Stimulated activated naive CD8-positive, alpha-beta T cell treated with anti-CD3 and anti-CD28 coated beads, Interleukin-15, amount 100 ng/mL, for 72 hours (primary cell): ENCODE measurements at regions not wholly inside any gene's neighbourhood (a gene's known extent, or its start where the extent isn't known, plus 50 kb on each side); places are given as distances from the start of the nearest gene placed in this dataset.
"Not testable (repeated sequence)": the region's sequence is repeated elsewhere in the genome, so short reads cannot be mapped to it uniquely, and the experiment has no call there.

Experiments used
- ATAC-seq: fragments of 150-1000 bp; cut with Tn5 transposase; 2 replicates; pipeline ENCODE4 v1.10.0; 2021; ENCODE audit warnings: mild to moderate bottlenecking, moderate library complexity
- DNase-seq, 2 donors: peaks; one replicate each; pipeline ENCODE4 v3.0.0; 2021 to 2022
- H3K27ac Mint-ChIP-seq, 2 donors: one replicate each; pipeline ENCODE4 v1.8.0; 2022; ENCODE audit warnings: mild to moderate bottlenecking in 2 of 2, mixed read lengths in 2 of 2, moderate library complexity in 2 of 2
- H3K27me3 Mint-ChIP-seq: one replicate; pipeline ENCODE4 v1.8.0; 2022; ENCODE audit warnings: mixed read lengths
- H3K4me1 Mint-ChIP-seq: one replicate; pipeline ENCODE4 v1.8.0; 2022; ENCODE audit warnings: mild to moderate bottlenecking, mixed read lengths
- H3K4me3 Mint-ChIP-seq, 2 donors: one replicate each; pipeline ENCODE4 v1.8.0; 2022; ENCODE audit warnings: mild to moderate bottlenecking in 2 of 2, mixed read lengths in 2 of 2, moderate library complexity in 1 of 2
- H3K9me3 Mint-ChIP-seq, 2 donors: one replicate each; pipeline ENCODE4 v1.8.0; 2022; ENCODE audit warnings: mixed read lengths in 2 of 2

DNA sequence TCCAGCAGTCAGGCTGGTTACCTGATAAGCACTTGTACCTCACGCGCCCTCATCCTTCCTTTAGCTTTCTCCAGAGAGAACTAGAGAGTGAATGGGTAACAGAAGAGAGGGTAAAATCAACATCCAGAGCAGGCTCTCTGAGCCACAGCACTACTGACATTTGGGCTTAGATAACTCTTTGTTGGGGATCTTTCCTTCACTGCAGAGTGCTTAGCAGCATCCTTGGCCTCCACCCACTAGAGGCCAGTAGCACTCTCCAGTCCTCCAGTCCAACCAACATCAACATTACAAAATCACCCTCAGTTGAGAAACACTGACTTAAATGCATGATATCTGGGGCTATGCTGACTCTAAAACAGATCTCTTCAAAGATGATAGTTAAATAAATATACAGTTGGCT lies 220.7 kb downstream of the TACR3 start:
- Mint-ChIP-seq H3K27ac (no peak overlapping the region), H3K27me3 (no peaks in the 10 kb centered on the region), H3K9me3 (peaks cover 10 to 11% of the 10 kb centered on the region in 2 donors), H3K4me1 (peaks cover 7% of the 10 kb centered on the region), H3K4me3 (no peak overlapping the region)
- ATAC-seq (no peak), DNase-seq (no peak)

DNA sequence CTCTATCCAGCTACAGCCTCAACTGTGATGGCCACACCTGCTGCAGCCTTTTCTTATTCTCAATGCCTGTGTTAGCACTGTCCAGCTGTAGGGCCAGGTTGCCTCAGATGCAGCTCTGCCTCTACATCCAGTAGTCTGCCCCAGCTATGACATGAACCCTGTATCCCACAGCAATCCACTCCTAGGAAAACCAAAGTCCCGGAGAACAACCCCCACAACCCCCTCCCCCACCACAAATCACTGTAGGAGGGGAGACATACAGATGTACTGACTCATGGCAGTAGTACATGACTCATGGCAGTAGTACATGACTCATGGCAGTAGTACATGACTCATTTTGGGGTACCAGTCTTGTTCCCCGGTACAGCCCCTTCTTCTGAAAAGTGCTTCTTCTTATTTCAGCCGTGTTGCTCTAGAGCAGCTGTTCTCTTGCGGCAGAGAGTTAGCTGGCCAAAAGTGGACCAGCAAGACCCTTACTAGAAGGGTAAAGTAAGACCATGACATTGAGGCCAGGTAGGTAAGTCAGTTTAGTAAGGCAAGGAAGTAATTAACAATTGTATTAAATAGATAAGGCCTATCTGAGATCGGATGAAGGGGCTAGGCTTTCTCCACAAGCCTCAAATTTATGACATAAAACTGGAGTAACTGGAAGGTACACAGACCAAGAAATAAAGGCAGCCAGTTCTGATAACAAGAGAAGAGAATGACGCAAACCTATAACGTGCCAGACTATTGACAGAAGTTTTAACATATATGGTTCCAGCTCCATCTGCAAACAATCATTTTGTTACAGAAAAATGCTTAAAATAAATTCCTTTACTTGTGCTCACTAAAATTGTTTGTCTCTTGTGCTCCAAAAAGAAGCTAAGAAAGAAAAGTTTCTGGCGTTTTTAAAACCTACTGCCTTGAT lies 221.4 kb downstream of the TACR3 start:
- peak in 1 of 2 donors; percentile 13 for DNase-seq
- Mint-ChIP-seq H3K27ac (no peak overlapping the region), H3K27me3 (no peaks in the 10 kb centered on the region), H3K9me3 (peaks cover 10 to 11% of the 10 kb centered on the region in 2 donors), H3K4me3 (peak overlapping the region in 1 of 2 donors; percentile 27), H3K4me1 (peaks cover 7% of the 10 kb centered on the region)
- peak; percentile 77 for ATAC-seq

DNA sequence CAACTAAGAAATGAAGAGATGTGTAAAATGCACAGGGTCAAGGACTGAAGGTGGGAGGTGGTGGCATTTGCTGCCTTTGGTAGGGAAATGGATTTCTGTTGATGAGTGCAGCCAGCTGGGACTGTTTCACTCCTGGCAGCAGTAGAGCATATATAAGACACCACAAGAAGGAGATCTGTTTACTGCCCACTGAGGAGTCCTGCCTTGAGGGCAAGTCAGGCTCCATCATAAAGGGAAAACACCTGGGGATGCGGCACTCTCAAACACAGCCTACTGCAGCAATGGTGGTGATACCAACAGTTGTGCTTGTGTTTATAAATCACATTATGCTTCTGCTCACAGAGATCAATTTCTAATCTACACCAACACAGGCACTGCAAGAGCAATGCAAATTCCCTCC lies 222.1 kb downstream of the TACR3 start:
- Mint-ChIP-seq H3K4me3 (no peak overlapping the region), H3K27me3 (no peaks in the 10 kb centered on the region), H3K9me3 (peaks cover 10 to 11% of the 10 kb centered on the region in 2 donors), H3K4me1 (peaks cover 7% of the 10 kb centered on the region), H3K27ac (no peak overlapping the region)
- no peak for DNase-seq
- no peak for ATAC-seq

DNA sequence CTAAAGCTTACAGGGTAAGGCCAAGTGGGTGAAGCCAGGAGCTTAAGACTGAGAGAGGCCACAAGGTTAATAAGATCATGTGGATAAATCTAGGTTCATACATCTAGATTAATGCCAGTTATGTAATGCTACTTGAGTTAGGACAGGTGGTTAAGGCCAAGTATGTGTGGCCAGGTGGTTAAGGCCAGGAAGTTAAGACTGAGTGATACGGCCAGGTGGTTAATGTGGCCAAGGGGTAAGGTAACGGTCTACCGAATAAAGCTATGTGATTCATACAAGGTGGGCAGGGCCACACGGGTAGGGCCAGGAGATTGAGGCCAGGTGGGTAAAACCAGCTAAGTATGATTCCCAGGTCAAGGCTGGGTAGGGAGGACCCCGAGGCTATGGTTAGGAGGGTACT lies 223.0 kb downstream of the TACR3 start:
- Mint-ChIP-seq H3K4me1 (peaks cover 7% of the 10 kb centered on the region), H3K27me3 (no peaks in the 10 kb centered on the region), H3K4me3 (no peak overlapping the region), H3K27ac (no peak overlapping the region), H3K9me3 (peaks cover 7 to 11% of the 10 kb centered on the region in 2 donors)
- no peak for DNase-seq
- ATAC-seq = no peak

DNA sequence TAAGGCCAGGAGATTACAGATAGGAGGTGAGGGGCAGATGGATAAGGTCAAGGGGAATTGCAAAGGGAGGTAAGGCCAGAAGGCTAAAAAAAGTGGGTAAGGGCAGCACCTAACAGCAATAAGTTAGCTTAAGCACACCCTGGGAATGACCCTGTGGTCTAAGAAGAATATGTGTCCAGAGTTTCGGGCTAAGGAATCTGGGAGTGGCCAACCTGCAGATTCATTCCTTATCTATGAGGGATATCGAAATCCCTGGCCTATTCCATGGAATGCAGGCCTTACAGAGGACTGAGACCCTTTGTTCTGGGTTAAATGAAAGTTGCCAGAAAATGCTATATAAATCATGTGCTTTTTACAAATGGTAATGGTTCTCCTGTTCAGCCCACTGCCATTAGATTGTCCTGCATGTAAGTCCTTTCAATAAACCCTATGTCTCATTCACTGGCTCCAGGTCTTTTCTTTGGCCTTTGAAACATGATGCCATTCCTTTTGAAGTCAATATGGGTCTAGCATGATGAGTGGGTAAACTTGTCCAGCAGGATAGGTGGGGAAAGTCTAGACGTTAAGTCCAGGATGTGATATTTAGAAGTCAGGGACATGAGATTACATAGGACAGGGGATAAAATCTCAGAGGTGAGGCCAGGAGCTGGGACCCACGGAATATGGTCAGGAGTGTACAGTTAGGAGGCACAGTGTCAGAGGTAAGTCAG lies 226.2 kb downstream of the TACR3 start:
- no peak for DNase-seq
- no peak overlapping the region for H3K27ac Mint-ChIP-seq

DNA sequence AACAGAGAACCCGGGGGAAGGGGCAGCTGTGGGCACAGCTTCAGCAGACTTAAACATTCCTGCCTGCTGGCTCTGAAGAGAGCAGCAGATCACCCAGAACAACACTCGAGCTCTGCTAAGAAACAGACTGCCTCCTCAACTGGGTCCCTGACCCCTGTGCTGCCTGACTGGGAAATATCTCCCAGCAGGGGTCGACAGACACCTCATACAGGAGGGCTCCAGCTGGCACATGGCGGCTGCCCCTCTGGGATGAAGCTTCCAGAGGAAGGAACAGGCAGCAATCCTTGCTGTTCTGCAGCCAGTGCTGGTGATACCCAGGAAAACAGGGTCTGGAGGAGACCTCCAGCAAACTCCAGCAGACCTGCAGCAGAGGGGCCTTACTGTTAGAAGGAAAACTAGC lies 234.5 kb downstream of the TACR3 start:
- not testable (repeated sequence) for DNase-seq, ATAC-seq, H3K9me3 Mint-ChIP-seq, H3K27me3 Mint-ChIP-seq, H3K27ac Mint-ChIP-seq, H3K4me3 Mint-ChIP-seq, H3K4me1 Mint-ChIP-seq

More for the DNA sequence above, 226.2 kb downstream of the TACR3 start:
- Mint-ChIP-seq H3K4me3 (no peak overlapping the region), H3K9me3 (peaks cover 0 to 11% of the 10 kb centered on the region in 2 donors), H3K27me3 (no peaks in the 10 kb centered on the region), H3K4me1 (peaks cover 7% of the 10 kb centered on the region)
- no peak for ATAC-seq

DNA sequence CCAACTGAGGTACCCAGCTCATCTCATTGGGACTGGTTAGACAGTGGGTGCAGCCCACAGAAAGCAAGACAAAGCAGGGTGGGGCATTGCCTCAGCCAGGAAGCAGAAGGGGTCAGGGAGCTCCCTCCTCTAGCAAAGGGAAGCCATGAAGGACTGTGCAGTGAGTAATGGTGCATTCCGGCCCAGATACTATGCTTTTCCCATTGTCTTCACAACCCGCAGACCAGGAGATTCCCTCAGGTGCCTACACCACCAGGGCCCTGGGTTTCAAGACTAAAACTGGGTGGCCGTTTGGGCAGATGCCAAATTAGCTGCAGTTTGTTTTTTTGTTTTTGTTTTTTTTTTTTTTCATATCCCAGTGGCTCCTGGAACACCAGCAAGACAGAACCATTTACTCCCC lies 235.3 kb downstream of the TACR3 start:
- Mint-ChIP-seq H3K27ac (no peak overlapping the region), H3K27me3 (no peaks in the 10 kb centered on the region), H3K9me3 (no peaks in the 10 kb centered on the region), H3K4me3 (no peak overlapping the region), H3K4me1 (no peaks in the 10 kb centered on the region)
- no peak for DNase-seq
- no peak for ATAC-seq

DNA sequence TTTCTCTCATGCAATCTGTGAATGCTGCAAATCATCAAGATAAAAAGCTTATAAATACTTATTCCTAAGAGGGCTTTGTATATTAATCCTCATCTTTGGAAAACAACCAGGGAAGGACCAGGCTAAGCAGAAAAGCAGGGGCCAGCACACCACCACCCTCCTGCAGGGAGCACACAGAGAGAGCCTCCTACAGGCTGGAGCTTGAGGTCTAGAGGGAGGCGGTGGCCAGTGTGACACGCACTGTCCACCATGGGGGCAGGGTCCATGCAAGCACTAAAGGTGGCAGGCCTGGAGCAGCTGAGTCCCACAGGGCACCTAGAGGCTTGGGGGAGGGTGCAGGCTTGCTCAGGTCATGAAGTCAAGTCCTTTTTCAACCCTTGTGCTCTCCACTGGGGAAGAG lies 236.9 kb downstream of the TACR3 start:
- no peak for DNase-seq
- Mint-ChIP-seq H3K27ac (no peak overlapping the region), H3K4me1 (no peaks in the 10 kb centered on the region), H3K4me3 (no peak overlapping the region), H3K27me3 (no peaks in the 10 kb centered on the region), H3K9me3 (no peaks in the 10 kb centered on the region)
- ATAC-seq = peak; percentile 53

DNA sequence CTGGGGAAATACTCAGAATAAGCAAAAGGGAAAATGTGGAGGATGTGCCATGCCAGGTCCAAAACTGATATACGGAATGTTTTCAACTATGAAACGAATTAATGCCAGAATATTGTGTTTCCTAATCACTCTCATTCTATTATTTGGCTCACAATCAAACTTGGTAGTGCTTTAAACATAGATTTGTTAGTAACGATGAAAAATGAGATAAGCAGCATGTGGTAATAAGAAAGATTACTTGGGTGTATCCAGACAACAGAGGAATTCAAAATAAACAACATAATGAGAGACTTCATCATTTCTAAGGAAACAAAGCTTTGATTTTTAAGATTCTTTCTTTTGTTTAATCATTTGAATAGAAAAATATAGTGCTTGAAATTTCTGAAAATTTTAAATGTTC lies 237.3 kb downstream of the TACR3 start:
- DNase-seq (no peak), ATAC-seq (no peak)
- Mint-ChIP-seq H3K27ac (no peak overlapping the region), H3K4me1 (no peaks in the 10 kb centered on the region), H3K9me3 (no peaks in the 10 kb centered on the region), H3K27me3 (no peaks in the 10 kb centered on the region), H3K4me3 (no peak overlapping the region)

DNA sequence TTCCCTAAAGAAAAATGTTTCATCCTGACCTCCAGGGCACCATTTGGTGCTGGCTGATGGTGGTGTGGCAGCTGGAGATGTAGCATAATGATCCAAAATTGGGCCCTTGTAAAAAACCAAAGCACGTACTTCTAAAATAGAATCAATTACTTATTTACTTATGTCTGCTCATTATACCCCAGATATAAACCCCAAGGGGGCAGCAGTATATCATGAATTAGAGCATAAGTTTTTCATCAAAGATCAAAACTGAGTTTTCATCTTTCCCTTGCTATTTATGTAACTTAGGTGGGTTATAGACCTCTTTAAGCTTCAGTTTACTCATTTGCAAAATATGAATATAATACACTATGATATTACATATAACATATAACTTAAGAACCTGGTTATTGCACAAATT lies 241.1 kb downstream of the TACR3 start:
- no peak overlapping the region for H3K4me3 Mint-ChIP-seq
- ATAC-seq (no peak), DNase-seq (no peak)
- no peaks in the 10 kb centered on the region for H3K9me3 Mint-ChIP-seq
- H3K27ac Mint-ChIP-seq = no peak overlapping the region
- no peaks in the 10 kb centered on the region for H3K27me3 Mint-ChIP-seq
- H3K4me1 Mint-ChIP-seq = no peaks in the 10 kb centered on the region

DNA sequence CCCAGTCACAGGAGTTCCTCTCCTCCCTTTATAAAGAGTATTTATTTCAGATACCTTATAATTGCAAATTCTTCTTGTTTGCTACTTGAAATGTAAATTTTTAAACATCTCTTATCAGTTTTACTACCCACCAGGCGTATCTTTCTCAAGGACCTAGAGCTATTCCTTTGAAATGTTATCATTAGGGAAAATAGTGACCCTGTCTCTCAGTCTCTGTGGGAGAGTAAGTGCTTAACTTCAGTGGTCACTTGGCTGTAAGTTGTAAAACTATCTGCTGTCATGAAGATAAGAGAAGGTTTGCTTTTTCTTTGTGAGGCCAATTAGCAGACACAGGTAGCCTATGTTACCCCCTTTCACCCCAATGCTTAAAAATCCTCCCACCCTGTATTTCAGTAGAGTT lies 241.6 kb downstream of the TACR3 start:
- Mint-ChIP-seq H3K27me3 (no peaks in the 10 kb centered on the region), H3K27ac (no peak overlapping the region), H3K4me3 (no peak overlapping the region), H3K9me3 (no peaks in the 10 kb centered on the region), H3K4me1 (no peaks in the 10 kb centered on the region)
- no peak for ATAC-seq
- no peak for DNase-seq

DNA sequence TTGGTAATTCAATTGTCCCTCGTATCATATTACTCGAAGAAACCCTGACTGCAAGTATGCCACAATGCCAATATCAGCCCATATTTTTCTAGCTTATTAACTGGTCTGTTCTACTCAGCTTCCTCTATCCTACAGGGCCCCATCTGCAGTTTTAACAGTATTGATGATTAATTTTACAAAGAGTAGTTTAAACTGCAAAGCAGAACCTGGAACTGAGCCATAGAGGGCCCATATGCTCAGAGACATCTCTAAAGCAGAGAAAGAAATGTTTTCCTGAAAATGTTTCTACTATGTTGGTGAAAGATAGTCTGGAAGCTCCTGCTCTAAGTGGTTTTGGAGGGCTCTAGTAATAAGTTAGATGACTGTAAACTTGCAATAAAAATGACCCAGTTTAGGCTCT lies 259.4 kb upstream of the CENPE start:
- DNase-seq = no peak
- ATAC-seq = no peak
- H3K4me3 Mint-ChIP-seq = no peak overlapping the region
- H3K9me3 Mint-ChIP-seq = no peaks in the 10 kb centered on the region
- H3K27ac Mint-ChIP-seq = no peak overlapping the region
- H3K4me1 Mint-ChIP-seq = no peaks in the 10 kb centered on the region
- H3K27me3 Mint-ChIP-seq = no peaks in the 10 kb centered on the region

DNA sequence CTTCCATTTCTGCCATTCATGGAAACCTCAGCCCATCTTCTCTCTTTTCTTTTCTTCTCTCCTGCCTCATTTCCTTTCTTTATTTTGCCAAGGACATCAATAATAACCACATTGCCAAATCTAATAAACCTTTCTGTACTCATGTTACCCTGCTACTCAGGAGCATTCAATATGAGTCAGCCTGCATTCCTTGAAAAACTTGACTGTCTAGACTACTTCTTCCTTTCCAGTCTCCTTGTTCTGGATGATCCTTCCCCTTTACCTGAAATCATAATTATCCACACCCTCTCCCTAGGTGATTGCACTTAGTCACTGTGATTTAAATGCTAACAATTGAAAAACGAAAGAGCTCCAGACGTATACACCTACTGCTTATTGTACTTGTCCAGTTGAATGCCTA lies 253.2 kb upstream of the CENPE start:
- DNase-seq (no peak), ATAC-seq (no peak)
- Mint-ChIP-seq H3K27ac (no peak overlapping the region), H3K27me3 (no peaks in the 10 kb centered on the region), H3K4me1 (no peaks in the 10 kb centered on the region), H3K9me3 (no peaks in the 10 kb centered on the region), H3K4me3 (no peak overlapping the region)

DNA sequence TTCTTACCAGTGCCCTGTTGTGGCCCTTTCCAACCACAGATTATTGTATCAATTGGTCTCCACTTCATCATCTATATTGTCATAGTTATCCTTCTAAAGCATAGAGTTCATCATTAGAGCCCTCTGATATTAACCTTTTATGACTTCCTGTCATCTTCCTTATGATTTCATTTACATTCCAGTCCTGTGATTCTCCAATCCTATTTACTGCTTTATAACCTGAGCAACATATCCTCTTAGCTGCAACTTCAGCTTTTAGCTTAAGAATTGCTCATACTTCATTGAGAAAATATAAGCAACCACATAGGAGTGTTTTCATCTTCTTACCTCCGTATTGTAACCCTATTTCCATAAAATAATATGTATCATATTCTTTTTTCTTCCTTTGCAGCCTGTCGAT lies 252.6 kb upstream of the CENPE start:
- Mint-ChIP-seq H3K9me3 (no peaks in the 10 kb centered on the region), H3K4me1 (no peaks in the 10 kb centered on the region)
- ATAC-seq = no peak

DNA sequence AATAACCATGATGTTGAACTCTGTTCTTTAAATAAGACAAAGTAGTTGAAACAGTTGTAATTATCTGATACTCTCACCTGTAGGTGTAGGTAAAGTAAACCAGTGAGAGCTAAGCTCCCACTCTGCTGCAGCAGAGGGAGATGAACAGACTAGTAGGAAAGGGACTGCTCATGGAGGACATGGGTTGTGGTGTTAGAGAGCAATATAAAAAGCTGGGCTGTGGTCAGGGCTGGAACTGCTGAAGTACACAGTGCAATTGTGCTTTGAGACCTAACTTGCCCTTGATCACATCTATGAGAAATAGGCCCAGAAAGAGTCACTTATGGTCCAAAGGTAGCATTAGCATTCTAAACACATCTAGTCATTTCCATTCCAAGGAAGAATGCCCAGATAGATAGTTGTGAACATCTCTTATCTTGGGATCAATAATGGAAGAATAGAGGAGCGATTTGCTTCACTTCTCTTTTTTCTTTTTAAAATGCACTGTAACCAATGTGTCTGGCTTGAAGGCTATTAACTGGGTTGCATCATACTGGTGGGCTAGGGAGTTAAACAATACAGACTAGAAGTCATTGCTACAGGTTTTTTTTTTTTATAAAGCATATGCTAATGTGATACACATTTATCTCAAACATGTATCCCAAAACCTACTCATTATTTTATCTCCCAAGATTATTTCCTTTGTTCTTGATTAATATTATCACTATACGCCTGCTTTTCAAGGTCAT lies 251.3 kb upstream of the CENPE start:
- ATAC-seq (no peak), DNase-seq (no peak)
- no peak overlapping the region for H3K27ac Mint-ChIP-seq
- no peak overlapping the region for H3K4me3 Mint-ChIP-seq
- H3K4me1 Mint-ChIP-seq = no peaks in the 10 kb centered on the region
- no peaks in the 10 kb centered on the region for H3K9me3 Mint-ChIP-seq
- no peaks in the 10 kb centered on the region for H3K27me3 Mint-ChIP-seq

More for the DNA sequence above, 252.6 kb upstream of the CENPE start:
- Mint-ChIP-seq H3K27ac (no peak overlapping the region), H3K4me3 (no peak overlapping the region), H3K27me3 (no peaks in the 10 kb centered on the region)
- DNase-seq = no peak

DNA sequence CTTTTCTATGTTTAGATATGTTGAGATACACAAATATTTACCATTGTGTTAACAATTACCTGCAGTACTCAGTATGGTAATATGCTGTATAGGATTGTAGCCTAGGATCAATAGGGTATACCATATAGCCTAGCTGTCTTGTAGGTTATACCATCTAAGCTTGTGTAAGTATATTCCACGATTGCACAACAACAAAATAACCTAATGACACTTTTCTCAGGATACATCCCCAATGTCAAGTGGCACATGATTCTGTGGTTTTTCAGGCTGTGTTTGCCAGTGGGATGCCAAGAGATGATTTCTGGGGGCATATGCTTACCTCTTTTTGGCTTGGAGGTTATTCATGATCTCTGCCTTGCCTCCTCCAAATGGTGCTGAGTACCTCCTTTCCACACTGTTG lies 247.2 kb upstream of the CENPE start:
- ATAC-seq (no peak), DNase-seq (no peak)
- Mint-ChIP-seq H3K27me3 (no peaks in the 10 kb centered on the region), H3K27ac (no peak overlapping the region), H3K4me3 (no peak overlapping the region), H3K4me1 (no peaks in the 10 kb centered on the region), H3K9me3 (no peaks in the 10 kb centered on the region)
